ENCODE measurements at regions not wholly inside any gene's neighbourhood (a gene's known extent, or its start where the extent isn't known, plus 50 kb on each side); places are given as distances from the start of the nearest gene placed in this dataset.
"Not testable (repeated sequence)": the region's sequence is repeated elsewhere in the genome, so short reads cannot be mapped to it uniquely, and the experiment has no call there.

GRCh38 chr2:131584380-131584779, 56.7 kb downstream of the CCDC74A start:
- intact Hi-C loops (cut with micrococcal nuclease) = no loop called here
- ATAC-seq = no peak
- DNase-seq = no peak

GRCh38 chr2:131584940-131585339, 57.3 kb downstream of the CCDC74A start:
- DNase-seq = no peak
- intact Hi-C loops (cut with micrococcal nuclease) = no loop called here
- no peak for ATAC-seq

GRCh38 chr2:131588152-131588873, 60.6 kb downstream of the CCDC74A start:
- DNase-seq (no peak), ATAC-seq (no peak)
- intact Hi-C loops (cut with micrococcal nuclease) = no loop called here

- intact Hi-C loops (cut with micrococcal nuclease); DNase-seq; ATAC-seq: not testable (repeated sequence)
Measured at GRCh38 chr2:131589126-131589525, 61.4 kb downstream of the CCDC74A start.

- intact Hi-C loops (cut with micrococcal nuclease) = no loop called here
- DNase-seq = no peak
- no peak for ATAC-seq
Measured at GRCh38 chr2:131590366-131590765, 62.7 kb downstream of the CCDC74A start.

- no peak for DNase-seq
- intact Hi-C loops (cut with micrococcal nuclease) = no loop called here
Measured at GRCh38 chr2:131590896-131591295, 63.2 kb downstream of the CCDC74A start.

GRCh38 chr2:131596561-131596960, 68.9 kb downstream of the CCDC74A start:
- intact Hi-C loops (cut with micrococcal nuclease); DNase-seq; ATAC-seq: not testable (repeated sequence)

More at GRCh38 chr2:131590896-131591295, 63.2 kb downstream of the CCDC74A start:
- ATAC-seq = no peak

GRCh38 chr2:131602444-131602843, 74.8 kb downstream of the CCDC74A start:
- intact Hi-C loops (cut with micrococcal nuclease); ATAC-seq; DNase-seq: not testable (repeated sequence)

GRCh38 chr2:131604652-131605051, 77.0 kb downstream of the CCDC74A start:
- DNase-seq; ATAC-seq; intact Hi-C loops (cut with micrococcal nuclease): not testable (repeated sequence)

GRCh38 chr2:131606366-131606765, 78.7 kb downstream of the CCDC74A start:
- intact Hi-C loops (cut with micrococcal nuclease); ATAC-seq; DNase-seq: not testable (repeated sequence)

GRCh38 chr2:131607056-131607455, 79.4 kb downstream of the CCDC74A start:
- intact Hi-C loops (cut with micrococcal nuclease); ATAC-seq; DNase-seq: not testable (repeated sequence)

- intact Hi-C loops (cut with micrococcal nuclease); DNase-seq; ATAC-seq: not testable (repeated sequence)
Measured at GRCh38 chr2:131614539-131614938, 86.9 kb downstream of the CCDC74A start.

- intact Hi-C loops (cut with micrococcal nuclease); DNase-seq; ATAC-seq: not testable (repeated sequence)
Measured at GRCh38 chr2:131618320-131618719, 90.6 kb downstream of the CCDC74A start.

GRCh38 chr2:131622874-131623273, 95.2 kb downstream of the CCDC74A start:
- intact Hi-C loops (cut with micrococcal nuclease); ATAC-seq; DNase-seq: not testable (repeated sequence)

- DNase-seq; intact Hi-C loops (cut with micrococcal nuclease); ATAC-seq: not testable (repeated sequence)
Measured at GRCh38 chr2:131626011-131626410, 98.3 kb downstream of the CCDC74A start.

GRCh38 chr2:131626565-131626964, 98.9 kb downstream of the CCDC74A start:
- ATAC-seq; DNase-seq; intact Hi-C loops (cut with micrococcal nuclease): not testable (repeated sequence)

- intact Hi-C loops (cut with micrococcal nuclease); ATAC-seq; DNase-seq: not testable (repeated sequence)
Measured at GRCh38 chr2:131627777-131628176, 100.1 kb downstream of the CCDC74A start.

GRCh38 chr2:131631648-131632047, 104.0 kb downstream of the CCDC74A start:
- ATAC-seq; DNase-seq; intact Hi-C loops (cut with micrococcal nuclease): not testable (repeated sequence)

- ATAC-seq; intact Hi-C loops (cut with micrococcal nuclease); DNase-seq: not testable (repeated sequence)
Measured at GRCh38 chr2:131633405-131633804, 105.7 kb downstream of the CCDC74A start.

- intact Hi-C loops (cut with micrococcal nuclease); ATAC-seq; DNase-seq: not testable (repeated sequence)
Measured at GRCh38 chr2:131633827-131634695, 106.4 kb downstream of the CCDC74A start.
